Hematopoietic multipotent progenitor cell treated with erythropoietin and hydrocortisone succinate and interleukin-3 and kit ligand, for 8 days (in vitro differentiated cells): ENCODE measurements at regions not wholly inside any gene's neighbourhood (a gene's known extent, or its start where the extent isn't known, plus 50 kb on each side); places are given as distances from the start of the nearest gene placed in this dataset.

Source experiments
- DNase-seq: peaks from one replicate; pipeline ENCODE4 v3.0.0-alpha.2; 2015

GRCh38 chr3:5431146-5431545 is 243.6 kb downstream of the EDEM1 start:
- peak; percentile 66 for DNase-seq

- peak; percentile 47 for DNase-seq
These were observed 244.4 kb downstream of the EDEM1 start for GRCh38 chr3:5431811-5432378.

GRCh38 chr3:5437296-5437782 is 249.8 kb downstream of the EDEM1 start:
- DNase-seq: peak; percentile 85

- peak; percentile 83 for DNase-seq
These were observed 250.3 kb downstream of the EDEM1 start for GRCh38 chr3:5437783-5438323.

- no peak for DNase-seq
These were observed 253.9 kb downstream of the EDEM1 start for GRCh38 chr3:5441401-5441800.

GRCh38 chr3:5442106-5442785 is 254.7 kb downstream of the EDEM1 start:
- DNase-seq: peak; percentile 73

- DNase-seq: no peak
These were observed 255.3 kb downstream of the EDEM1 start for GRCh38 chr3:5442786-5443138.

GRCh38 chr3:5444253-5444652 is 256.7 kb downstream of the EDEM1 start:
- no peak for DNase-seq

GRCh38 chr3:5445676-5446201 is 258.2 kb downstream of the EDEM1 start:
- no peak for DNase-seq

- DNase-seq: no peak
These were observed 260.7 kb downstream of the EDEM1 start for GRCh38 chr3:5448246-5448645.

GRCh38 chr3:5448816-5449215 is 261.3 kb downstream of the EDEM1 start:
- DNase-seq: no peak

GRCh38 chr3:5456199-5456598 is 268.7 kb downstream of the EDEM1 start:
- DNase-seq: no peak

GRCh38 chr3:5458526-5458925 is 271.0 kb downstream of the EDEM1 start:
- DNase-seq: no peak

GRCh38 chr3:5462086-5462485 is 274.6 kb downstream of the EDEM1 start:
- DNase-seq: no peak

- no peak for DNase-seq
These were observed 276.5 kb downstream of the EDEM1 start for GRCh38 chr3:5463991-5464390.

GRCh38 chr3:5464649-5465048 is 277.1 kb downstream of the EDEM1 start:
- DNase-seq: no peak

- DNase-seq: no peak
These were observed 277.7 kb downstream of the EDEM1 start for GRCh38 chr3:5465183-5465582.

- no peak for DNase-seq
These were observed 278.6 kb downstream of the EDEM1 start for GRCh38 chr3:5466065-5466464.

GRCh38 chr3:5466717-5467116 is 279.2 kb downstream of the EDEM1 start:
- DNase-seq: no peak

- DNase-seq: no peak
These were observed 286.0 kb downstream of the EDEM1 start for GRCh38 chr3:5473471-5473870.

GRCh38 chr3:5476403-5476802 is 288.9 kb downstream of the EDEM1 start:
- no peak for DNase-seq

- peak; percentile 69 for DNase-seq
These were observed 291.8 kb downstream of the EDEM1 start for GRCh38 chr3:5479229-5479799.

GRCh38 chr3:5480190-5480589 is 292.7 kb downstream of the EDEM1 start:
- no peak for DNase-seq

GRCh38 chr3:5485427-5485826 is 297.9 kb downstream of the EDEM1 start:
- DNase-seq: no peak
